ENCODE measurements at regions not wholly inside any gene's neighbourhood (a gene's known extent, or its start where the extent isn't known, plus 50 kb on each side); places are given as distances from the start of the nearest gene placed in this dataset.

DNA sequence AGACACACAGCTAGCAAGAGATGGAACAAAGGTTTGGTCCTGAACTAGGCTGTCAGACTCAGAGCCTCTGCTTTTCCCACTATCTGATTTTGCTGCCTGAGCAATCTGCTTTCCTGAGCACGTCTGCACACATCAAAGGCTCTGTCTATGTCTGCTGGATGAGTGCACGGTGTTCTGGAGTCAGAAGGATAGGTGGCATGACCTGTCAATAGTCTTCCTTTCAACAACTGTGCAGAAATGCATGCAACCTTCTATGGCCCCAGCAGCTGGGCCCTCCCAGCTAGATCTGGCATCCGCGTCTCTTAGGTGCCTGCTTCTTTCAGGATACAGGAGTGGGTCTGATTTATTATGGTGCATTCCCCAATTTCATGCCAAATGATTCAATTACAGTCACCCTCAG, 138.3 kb downstream of the UTP18 start:
- intact Hi-C loops (cut with DNase I), result no loop called here
- no peak overlapping the region for H3K4me3 ChIP-seq
- H3K9me3 ChIP-seq, result no peaks in the 10 kb centered on the region
- H3K27ac ChIP-seq, result no peak overlapping the region
- H3K27me3 ChIP-seq (ENCODE audit: insufficient read depth in 3 of 3, low read length in 2 of 3), result no peaks in the 10 kb centered on the region
- WGBS, 3 donors, result 23 to 34% (median 27%) methylated on average over 4 of the region's 4 CpGs
- ATAC-seq (no peak), DNase-seq (no peak)
- TF ChIP-seq, protein P1, sequence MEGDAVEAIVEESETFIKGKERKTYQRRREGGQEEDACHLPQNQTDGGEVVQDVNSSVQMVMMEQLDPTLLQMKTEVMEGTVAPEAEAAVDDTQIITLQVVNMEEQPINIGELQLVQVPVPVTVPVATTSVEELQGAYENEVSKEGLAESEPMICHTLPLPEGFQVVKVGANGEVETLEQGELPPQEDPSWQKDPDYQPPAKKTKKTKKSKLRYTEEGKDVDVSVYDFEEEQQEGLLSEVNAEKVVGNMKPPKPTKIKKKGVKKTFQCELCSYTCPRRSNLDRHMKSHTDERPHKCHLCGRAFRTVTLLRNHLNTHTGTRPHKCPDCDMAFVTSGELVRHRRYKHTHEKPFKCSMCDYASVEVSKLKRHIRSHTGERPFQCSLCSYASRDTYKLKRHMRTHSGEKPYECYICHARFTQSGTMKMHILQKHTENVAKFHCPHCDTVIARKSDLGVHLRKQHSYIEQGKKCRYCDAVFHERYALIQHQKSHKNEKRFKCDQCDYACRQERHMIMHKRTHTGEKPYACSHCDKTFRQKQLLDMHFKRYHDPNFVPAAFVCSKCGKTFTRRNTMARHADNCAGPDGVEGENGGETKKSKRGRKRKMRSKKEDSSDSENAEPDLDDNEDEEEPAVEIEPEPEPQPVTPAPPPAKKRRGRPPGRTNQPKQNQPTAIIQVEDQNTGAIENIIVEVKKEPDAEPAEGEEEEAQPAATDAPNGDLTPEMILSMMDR (IDR thresholded peaks at IDR 0.05), result no peak
- H3K4me1 ChIP-seq, result no peaks in the 10 kb centered on the region
- H3K36me3 ChIP-seq (ENCODE audit: insufficient read depth in 1 of 2, low read depth in 1 of 2), result no peaks in the 10 kb centered on the region

DNA sequence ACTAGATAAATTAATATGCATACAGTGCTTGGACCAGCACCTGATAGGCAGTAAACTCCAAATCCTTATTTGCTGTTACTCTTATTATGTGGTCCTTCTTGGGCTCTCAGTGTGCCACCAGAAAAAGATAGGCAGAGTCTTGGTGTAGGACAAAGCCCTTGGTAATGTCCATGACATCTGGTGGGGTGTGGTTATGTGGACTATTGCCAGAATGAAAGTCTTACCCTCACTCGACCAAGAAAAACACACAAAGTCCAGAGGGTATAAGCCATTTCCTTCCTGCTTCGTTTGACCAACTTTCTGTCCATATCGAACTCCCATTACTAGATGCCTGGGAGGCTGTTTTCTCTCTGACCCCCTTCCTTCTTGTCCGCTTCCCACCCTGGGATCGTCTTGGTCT, 140.9 kb downstream of the UTP18 start:
- intact Hi-C loops (cut with DNase I), result no loop called here
- Histone ChIP-seq H3K27me3 (ENCODE audit: insufficient read depth in 3 of 3, low read length in 2 of 3) (no peaks in the 10 kb centered on the region), H3K4me3 (no peak overlapping the region), H3K9me3 (no peaks in the 10 kb centered on the region), H3K36me3 (ENCODE audit: insufficient read depth in 1 of 2, low read depth in 1 of 2) (no peaks in the 10 kb centered on the region), H3K4me1 (no peaks in the 10 kb centered on the region), H3K27ac (no peak overlapping the region)
- WGBS, 3 donors, result 38 to 58% (median 55%) methylated on average over 4 to 5 of the region's 5 CpGs
- DNase-seq (no peak), ATAC-seq (no peak)
- TF ChIP-seq, protein P1 (IDR thresholded peaks at IDR 0.05), result no peak

DNA sequence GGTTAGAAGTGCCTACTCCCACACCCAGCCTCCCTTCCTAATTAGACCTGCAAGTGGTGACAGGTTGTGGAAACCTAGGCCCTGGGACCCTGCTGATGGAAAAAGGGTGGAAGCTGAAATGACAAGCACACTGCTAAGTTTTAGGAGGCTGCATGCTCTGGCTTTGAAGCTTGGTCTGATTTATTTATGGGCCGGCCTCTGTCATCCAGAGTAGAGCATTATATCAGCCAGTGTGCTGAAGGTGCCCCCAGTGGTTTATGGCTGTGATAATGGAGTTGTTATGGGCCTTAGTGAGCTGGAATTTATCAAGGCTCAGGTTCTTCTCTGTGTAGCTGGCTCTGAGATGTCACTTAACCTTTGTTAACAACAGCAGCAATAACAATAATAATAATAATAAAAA, 142.6 kb downstream of the UTP18 start:
- Histone ChIP-seq H3K36me3 (ENCODE audit: insufficient read depth in 1 of 2, low read depth in 1 of 2) (no peaks in the 10 kb centered on the region), H3K27ac (no peak overlapping the region), H3K27me3 (ENCODE audit: insufficient read depth in 3 of 3, low read length in 2 of 3) (no peaks in the 10 kb centered on the region), H3K4me1 (no peaks in the 10 kb centered on the region), H3K9me3 (no peaks in the 10 kb centered on the region), H3K4me3 (no peak overlapping the region)
- TF ChIP-seq, protein P1 (IDR thresholded peaks at IDR 0.05), result no peak
- no peak for DNase-seq
- intact Hi-C loops (cut with DNase I), result no loop called here
- 59 to 70% (median 66%) methylated on average over 1 of the region's 1 CpG for WGBS, 3 donors
- ATAC-seq, result no peak

DNA sequence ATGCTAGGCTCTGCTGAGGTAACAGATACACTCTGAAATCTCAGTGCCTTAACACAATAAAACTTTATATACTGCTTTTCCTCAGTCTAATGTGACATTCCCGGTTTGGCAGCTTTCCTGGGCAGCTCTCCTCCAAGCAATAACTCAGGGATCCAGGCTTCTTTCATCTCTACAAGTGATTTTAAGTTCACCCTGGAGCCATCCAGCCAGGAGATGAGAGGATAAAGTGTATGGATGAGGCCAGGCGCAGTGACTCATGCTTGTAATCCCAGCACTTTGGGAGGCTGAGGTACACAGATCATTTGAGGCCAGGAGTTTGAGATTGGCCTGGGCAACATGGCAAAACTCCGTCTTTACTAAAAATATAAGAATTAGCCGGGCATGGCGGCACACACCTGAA, 147.2 kb downstream of the UTP18 start:
- no peaks in the 10 kb centered on the region for H3K4me1 ChIP-seq
- ATAC-seq (no peak), DNase-seq (no peak)
- H3K27ac ChIP-seq, result no peak overlapping the region
- TF ChIP-seq, protein P1 (IDR thresholded peaks at IDR 0.05), result no peak
- WGBS, 3 donors, result 85 to 88% (median 87%) methylated on average over 5 of the region's 5 CpGs
- H3K27me3 ChIP-seq (ENCODE audit: insufficient read depth in 3 of 3, low read length in 2 of 3), result peaks cover 0 to 2% (median 0%) of the 10 kb centered on the region in 3 donors
- intact Hi-C loops (cut with DNase I), result no loop called here
- no peaks in the 10 kb centered on the region for H3K36me3 ChIP-seq (ENCODE audit: insufficient read depth in 1 of 2, low read depth in 1 of 2)
- H3K9me3 ChIP-seq, result no peaks in the 10 kb centered on the region
- H3K4me3 ChIP-seq, result no peak overlapping the region

DNA sequence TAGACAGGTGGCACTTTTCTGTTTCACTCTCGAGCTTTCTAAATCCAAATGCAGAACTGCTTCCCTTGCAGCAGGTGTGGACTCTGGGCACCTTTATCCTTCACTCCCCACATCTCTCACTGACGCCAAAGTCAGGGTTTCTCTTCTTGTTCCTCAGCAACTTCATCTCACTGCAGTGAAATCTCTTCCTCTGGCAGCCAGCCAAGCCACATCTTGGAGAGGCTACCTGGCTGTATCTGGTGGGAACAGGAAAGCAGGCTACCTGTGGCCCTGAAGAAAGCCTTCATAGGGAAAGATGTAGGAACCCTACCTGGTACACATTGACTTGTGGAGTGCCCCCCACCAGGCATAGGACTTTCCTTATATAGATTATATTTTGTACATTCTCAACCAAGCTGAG, 159.1 kb downstream of the UTP18 start:
- intact Hi-C loops (cut with DNase I), result no loop called here
- Histone ChIP-seq H3K27ac (no peak overlapping the region), H3K4me1 (no peaks in the 10 kb centered on the region), H3K9me3 (no peaks in the 10 kb centered on the region), H3K36me3 (ENCODE audit: insufficient read depth in 1 of 2, low read depth in 1 of 2) (no peaks in the 10 kb centered on the region), H3K27me3 (ENCODE audit: insufficient read depth in 3 of 3, low read length in 2 of 3) (peaks cover 0 to 5% (median 0%) of the 10 kb centered on the region in 3 donors), H3K4me3 (no peak overlapping the region)
- TF ChIP-seq, protein P1 (IDR thresholded peaks at IDR 0.05), result no peak
- 55 to 62% (median 55%) methylated on average over 2 of the region's 2 CpGs for WGBS, 3 donors
- ATAC-seq, result no peak
- no peak for DNase-seq

Data from psoas muscle (tissue), 7 donors.